NCI-H1694 (cell line): ENCODE measurements at regions not wholly inside any gene's neighbourhood (a gene's known extent, or its start where the extent isn't known, plus 50 kb on each side); places are given as distances from the start of the nearest gene placed in this dataset.

ENCODE experiments used
- DNase-seq: peaks from one replicate; lab custom pipeline; 2025; lab: John Stamatoyannopoulos, UW

DNA sequence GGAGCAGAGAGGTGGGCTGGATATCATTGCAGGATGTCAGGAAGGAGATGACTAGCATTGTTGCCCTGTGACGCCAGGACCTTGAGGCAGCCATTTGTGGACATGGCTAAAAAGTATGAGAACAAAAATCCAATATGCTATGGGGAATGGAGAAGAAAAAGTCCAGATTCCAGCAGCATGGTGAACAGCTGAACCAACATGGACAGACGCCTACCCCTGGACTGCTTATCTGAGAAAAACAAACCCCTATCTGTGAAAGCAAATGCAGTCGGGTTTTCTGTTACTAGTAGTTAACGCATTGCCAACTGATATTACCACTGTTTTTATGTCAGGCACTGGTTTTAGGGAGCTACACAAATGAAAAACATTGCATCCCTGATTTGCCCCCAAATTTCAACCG is 251.2 kb upstream of the RORA start:
- DNase-seq: no peak

DNA sequence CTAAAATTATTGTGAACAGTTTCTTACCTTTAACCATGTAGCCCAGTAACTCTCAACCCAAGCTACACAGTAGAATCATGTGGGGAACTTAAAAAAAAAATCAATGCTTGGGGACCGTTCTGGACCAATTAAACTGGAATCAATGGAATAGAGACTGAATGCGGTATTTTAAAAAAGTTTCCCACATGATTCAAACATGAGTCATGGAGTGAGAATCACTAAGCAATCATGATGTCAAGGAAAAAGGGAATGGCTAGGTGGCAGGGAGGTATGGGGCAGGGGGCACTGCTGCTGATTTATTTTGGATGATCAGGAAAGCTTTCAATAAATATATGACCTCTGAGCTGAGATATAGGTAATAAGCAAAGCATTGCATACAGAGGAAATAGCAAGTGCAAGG is 250.5 kb upstream of the RORA start:
- DNase-seq: no peak

DNA sequence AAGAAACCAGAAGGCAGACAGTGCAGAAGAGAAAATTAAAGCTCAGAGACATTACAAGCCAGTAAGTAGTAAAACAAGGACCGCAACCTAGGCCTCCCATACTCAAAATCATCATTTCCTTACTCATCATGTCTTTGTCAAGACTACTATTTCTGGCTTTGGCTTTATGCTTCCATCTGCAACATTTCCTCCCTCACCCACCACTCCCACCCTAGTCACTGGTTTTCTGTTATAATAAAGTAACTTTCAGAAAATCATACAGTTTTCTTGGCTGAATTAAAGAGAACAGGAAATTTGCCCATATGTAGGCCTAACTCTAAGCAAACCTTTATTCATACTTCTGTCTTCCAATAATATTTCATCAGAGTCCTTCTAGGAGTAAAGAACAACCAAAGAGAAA is 247.6 kb upstream of the RORA start:
- DNase-seq: no peak

DNA sequence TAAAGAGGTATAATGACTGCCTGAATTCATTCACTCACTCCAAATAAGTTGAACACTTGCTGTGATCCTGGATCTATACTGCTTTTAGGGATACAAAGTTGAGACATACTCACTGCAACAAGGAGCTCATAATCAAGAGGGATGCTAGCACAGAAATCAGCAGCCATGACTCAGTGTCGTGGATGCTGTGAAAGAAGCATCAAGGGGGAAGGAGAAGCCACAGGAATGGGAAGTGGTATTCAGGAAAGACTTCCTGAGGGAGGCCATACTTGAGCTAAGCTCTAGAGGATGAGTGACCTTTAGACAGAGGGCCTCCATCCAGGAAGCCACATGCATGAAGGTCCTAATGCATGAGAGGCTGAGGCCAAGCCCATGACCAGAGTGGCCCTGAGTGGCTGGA is 245.7 kb upstream of the RORA start:
- DNase-seq: no peak

DNA sequence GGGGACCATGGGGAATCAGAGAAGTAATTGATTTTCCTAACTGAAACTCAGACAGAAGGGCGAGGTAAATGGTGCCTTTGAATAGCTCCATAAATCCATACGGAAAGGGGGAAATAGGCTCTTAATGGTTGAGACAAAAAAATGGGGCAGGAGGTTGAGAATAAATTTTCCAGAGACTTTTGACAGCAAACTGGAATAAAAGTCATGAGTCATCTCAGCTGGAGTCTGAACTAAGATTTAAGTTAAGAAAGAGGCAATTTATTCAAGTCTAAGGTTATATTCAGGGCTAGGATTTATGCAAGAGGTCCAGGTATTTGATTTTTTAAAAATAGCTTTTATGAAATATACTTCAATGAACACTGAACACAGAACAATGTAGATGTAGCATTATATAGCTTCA is 238.7 kb upstream of the RORA start:
- DNase-seq: no peak

DNA sequence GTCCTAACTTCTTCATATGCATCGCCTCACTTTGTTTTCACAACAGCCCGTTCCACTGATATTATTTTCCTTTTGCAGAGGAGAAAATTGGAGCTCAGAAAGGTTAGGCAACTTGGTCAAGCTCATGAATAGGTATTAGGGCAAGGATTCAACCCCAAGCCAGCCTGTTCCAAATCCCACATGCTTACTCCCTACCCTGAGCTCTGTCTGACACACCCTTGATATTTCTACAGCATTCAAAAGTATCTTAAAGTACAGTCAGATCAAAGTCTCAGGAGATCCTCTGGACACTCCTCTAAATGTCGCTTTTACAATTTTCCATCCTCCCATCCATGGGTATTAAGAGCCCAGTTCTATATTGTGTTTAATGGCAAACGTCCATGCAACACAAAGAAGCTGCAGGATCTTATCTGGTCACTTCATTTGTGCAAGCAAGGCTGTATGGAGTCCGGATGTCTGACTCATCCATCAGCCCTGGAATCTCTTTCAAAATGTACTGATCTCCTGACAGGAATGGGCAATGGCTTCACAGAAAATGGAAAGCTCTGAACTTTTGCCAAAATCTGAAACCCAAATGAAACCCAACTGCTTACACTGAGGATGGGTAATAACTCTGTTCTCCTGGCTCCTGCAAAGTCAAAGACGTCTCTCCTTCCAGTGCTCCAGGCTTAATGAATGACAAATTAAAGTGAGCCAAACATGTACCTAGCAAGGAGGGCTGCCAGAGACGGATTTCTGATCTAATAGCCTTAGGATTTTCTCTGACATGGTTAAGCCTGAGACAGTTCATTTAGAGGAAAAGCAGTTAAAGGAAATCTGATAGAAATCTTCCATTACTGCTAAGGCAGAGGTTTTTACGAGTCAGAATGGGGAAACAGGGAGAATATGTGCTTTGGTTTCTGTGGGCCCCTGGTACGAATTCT is 230.9 kb upstream of the RORA start:
- no peak for DNase-seq

DNA sequence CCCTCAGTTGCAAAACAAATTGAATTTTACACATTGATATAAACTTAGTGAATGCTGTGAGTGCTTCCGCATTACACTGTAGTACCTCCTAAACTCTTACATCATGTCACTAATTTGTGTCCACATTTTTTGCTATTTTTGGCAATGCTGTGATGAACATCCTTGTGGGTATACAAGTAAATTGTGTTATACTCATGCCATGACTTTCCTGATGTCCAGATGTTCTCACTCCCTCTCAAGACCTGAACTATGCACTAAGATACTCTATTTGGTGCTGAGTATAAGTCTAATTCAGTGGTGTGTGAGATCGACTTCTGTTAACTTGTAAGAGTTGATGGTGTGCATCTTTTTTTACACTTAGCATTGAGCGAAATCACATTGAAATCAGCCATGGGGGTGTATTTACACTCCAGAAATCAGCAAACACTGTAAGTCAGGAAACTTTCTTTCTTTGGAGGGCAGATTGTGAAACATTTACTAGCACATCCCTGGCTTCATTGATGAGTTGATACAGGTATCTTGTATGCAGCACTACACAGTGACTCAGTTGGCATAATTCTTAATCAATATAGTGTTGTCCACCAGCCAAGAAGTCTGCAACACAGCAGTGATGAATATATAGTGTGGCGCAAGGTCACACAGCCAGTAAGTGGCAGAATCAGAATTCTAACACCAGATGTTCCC is 228.1 kb upstream of the RORA start:
- DNase-seq: no peak

DNA sequence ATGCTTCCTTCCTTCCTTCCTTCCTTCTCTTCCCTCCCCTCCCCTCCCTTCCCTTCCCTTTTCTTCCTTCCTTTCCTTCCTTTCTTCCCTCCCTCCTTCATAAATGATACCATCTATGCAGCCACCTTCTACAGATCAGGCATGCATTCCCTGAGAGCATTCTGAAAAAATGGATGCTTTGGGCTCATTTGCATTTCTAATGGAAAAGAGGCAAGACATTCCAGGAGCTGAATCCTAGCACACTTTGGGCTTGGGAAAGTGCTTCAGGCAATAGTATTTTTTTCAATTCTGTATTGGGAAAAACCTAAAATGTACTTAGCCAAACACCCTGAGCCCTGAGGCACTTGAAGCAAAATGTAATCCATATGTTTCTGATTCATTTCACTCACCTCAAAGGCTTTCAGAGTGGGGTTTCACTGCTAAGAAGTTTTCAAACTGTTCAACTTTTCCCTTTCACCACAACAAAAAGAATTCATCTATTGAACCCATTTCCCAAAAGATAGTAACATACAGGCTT is 220.1 kb upstream of the RORA start:
- no peak for DNase-seq

DNA sequence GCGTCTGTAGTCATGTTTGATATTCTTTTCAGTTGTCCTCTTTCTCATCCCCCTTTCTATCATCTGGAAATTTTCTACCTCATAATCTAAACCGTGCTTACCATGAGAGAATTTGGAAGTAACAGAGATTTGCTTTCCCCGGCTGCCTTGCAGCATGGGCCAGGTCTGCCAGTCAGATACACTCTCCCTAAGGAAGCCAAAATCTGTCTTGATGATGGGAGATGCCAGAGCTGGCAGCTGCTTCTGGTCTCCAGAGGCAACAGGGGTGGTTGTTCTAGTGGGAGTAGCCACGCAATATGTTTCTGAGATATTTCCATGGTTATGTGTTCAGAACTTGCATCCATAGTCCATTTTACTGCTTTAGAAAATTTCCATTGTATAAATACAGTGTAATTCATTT is 218.9 kb upstream of the RORA start:
- DNase-seq: no peak

DNA sequence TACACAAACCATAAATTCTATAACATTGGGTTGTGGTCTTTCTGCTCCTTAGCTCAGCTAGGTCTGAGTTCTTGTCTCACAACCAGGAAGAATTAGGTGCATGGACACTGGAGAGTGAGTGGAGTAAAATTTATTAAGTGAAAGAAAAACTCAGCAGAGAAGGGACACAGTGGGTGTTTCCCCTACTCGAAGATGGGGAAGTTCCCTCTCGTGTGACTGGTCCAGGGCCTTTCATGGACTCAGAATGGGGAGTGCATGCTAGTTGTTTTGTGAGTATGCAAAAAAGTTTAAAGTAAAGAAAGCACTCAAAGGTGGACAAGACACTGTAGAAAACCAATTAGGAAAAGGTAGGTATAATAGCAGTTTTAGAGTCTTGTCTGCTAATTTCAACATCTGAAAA is 215.5 kb upstream of the RORA start:
- no peak for DNase-seq

DNA sequence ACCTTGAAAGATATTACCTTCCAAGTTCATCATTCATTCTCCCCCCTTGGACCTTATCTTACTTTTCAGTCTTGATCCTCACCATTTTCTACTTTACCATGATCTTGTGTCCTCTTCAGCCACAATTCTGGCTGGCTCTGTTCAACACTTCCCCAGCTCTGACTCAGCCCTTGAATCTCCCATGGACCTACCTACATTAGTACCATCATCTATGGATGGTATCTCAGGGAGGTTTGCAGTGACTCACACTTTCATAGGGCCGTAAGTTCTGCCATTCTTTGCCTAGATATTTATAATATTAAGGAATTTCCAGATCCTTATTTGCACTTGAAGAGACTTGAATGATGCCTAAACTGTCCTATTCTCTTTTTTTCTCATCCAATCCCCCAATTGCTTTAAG is 213.7 kb upstream of the RORA start:
- no peak for DNase-seq

DNA sequence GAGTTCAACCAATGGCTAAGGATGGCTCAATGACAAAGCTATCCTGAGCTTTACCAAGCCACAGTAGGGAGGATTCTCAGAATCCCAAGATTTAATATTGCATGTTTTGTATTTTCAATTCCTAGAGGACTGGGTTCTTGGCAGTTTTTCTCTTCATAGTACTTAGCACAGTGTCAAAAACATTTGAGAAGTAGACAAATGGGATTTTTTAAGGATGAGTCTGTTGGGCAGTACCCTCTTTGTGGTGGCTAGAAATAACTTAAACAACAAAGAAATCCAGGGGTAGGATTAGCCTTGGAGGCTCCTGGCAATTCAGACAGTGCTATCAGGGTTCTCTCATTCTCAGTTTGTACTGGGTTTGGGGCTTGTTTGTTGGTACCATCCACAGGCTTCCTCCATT is 212.8 kb upstream of the RORA start:
- no peak for DNase-seq

DNA sequence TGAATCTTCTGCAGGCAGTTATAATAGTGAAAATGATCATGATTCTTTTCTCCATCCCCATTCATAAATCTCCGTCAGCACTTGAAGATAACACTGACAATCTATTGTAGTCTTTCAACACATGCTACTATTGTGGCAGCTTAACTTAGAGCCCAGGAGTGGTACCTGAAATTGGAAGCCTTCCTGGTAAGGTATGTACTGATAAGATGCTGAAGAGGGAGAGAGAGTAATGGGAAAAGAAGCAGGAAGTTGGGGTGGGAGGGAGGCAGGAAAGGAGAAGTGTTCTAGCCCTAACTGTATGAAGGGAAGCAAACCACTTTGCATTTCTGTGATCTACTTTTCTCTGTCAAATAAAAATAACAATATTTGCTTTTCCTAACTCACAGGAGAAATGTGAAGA is 197.4 kb upstream of the RORA start:
- no peak for DNase-seq

DNA sequence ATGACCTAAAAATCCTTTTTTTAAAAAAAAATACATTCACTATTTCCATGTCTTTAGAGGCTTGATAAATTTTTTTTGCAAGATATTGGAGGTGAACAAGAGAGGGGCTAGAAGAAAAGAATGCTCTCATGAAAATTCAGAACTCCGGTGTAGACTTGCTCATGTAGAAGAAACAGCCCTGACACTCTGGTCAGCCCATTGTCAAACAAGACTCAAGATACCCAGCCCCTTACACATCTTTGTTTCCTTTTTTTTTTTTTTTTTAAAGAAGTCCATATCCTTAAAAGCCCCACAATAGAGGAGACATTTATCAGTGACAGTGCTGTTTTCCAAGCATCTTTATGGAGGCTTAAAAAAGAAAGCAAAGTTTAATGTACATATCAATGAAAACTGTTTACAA is 196.8 kb upstream of the RORA start:
- no peak for DNase-seq

DNA sequence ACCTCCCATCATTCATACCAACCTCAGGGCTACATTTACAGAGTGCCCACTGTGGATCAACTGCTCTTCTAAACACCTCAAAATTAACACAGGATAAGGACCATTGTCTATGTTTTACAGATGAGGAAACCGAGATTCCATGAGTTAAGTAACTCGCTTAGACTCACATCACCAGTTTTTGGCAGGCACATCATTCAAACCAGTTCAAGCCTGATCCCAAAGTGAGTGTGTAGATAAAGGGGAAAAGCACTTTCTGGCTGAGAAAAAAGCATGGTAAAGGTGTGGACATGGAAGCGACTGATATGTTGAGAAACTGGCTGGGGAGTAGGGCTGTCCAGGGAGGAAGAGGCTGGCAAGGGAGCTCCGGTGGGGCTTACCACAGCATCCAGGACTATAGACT is 193.7 kb upstream of the RORA start:
- DNase-seq: no peak

DNA sequence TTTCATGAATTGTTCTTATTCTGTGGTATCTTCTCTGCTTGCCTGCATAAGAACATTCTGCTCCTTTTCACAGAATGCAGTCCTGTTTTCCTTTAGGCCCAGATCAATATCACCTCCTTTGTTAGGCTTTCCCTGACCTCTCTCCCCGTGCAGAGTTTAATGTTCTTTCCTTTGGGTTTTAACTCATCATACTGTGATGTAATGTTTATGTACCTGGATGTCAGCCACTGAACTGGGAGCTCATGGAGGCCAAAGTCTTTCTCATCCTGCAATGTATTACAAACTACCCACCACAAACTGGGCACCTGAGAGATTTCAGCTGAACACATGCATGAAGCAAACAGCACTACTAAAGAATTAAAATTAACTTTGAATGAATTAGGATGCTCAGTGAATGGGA is 192.8 kb upstream of the RORA start:
- no peak for DNase-seq

DNA sequence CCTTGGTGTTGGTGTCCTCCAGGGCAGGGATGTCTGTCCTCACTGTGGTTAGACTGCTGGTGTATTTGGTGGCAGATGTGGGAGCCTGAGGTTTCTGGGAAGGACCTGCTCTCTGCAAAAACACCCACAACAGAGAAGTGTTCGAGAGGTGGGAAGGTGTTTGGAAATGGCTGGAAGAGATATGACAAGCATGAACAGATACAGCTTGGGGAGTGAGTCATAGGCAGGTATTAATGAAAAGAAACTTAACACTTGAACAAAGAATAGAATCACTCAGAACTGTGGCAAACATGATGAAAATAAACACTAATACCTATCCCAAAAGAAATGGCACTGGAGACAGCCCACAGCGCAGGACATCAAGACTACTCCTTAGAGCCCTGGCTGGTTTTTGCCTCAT is 192.4 kb upstream of the RORA start:
- DNase-seq: no peak

DNA sequence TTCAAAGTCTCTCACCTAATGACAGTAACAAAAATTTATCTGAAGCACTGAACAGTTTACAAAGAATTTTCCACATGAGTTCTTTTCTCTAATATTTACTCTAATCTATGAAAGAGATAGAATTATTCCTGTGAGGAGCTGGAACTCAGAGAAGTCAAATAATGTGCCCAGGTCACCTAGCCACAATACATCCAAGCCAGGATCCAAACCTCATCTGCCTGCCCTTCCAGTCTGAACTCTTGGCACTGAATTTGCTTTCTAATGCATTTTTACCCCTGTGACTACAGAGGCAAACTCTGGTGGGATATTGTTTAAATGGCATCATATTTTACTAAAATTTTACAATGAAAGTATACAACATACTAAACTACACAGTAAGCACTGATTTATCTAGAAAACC is 191.4 kb upstream of the RORA start:
- no peak for DNase-seq

DNA sequence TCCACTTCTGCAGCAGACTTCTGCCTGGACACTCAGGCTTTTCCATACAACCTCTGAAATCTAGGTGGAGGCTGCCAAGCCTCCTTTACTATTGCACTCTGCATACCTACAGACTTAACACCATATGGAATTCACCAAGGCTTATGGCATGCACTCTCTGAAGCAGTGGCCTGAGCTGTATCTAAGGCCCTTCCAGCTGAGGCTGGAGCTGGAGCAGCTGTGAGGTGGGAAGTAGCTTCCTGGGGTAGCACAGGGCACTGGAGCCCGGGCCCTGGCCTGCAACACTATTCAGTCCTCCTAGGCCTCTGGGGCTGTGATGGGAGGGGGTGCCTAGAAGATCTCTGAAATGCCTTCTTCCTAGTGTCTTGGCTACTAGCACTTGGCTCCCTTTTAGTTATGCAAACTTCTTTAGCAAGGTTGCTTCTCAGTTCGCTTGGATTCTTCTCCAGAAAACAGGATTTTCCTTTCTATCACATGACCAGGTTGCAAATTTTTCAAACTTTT is 186.6 kb upstream of the RORA start:
- DNase-seq: no peak

DNA sequence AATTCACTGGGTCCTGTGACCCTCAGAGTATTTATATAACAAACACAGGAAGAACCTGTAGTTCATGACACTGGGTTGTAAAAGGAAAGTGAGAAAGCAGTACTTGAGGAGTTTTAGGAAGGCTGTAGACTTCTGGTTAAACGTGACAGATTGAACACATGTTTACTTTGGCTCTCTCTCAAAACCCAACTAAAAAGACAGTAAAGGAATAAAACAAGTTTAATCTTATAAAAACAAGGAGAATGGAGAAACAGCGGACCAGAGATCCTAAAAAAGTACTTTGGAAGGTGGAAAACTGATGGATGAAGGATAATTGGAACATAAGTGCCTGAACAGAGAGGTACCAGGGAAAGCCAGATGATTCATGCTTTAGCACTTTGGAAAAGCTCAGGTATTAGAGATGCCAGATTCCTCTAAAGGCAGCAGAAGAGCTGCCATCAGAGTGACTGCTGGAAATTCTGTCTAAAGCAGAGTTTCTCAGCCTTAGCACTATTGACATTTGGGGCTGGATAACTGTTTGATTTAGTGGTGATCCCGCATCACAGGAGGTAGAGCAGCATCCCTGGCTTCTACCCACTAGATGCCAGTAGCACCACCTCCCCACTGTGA is 182.9 kb upstream of the RORA start:
- peak; percentile 3 for DNase-seq

DNA sequence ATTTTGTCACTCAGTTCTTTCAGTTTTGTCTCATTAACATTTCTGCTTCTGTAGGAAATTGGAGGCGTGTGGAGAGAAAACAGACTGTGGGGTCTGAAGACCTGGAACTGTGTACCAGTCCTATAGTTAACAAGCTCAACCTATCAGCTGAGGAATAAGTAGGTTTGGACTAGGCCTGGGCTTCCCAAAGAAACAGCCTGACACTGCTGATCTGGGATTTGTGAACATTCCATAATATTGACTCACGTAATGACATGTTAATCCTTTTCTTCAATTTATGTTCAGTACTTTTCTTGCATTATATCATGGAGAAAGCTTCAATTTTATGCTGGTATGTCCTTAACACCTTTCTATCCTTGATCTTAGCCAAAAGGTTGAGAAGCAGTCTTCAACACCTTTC is 181.6 kb upstream of the RORA start:
- no peak for DNase-seq

DNA sequence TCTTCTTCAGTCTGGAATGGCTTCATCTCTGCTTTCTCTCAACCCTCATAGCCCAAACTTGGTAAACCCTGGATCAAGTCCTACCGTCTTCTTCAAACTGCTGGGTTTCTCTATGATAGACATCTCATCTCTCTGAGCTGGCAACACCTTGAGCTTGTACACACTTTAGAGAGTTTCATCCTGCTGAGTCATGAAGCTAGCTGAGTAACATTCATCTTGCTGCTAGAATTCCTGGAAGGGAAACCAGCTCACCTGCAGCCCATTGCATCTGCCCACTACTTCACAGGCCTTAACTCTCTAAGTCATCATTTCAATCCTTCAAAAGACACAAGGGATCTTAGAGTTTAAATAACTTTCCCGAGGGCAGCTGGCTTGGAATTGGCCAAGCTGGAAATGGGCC is 175.5 kb upstream of the RORA start:
- no peak for DNase-seq

DNA sequence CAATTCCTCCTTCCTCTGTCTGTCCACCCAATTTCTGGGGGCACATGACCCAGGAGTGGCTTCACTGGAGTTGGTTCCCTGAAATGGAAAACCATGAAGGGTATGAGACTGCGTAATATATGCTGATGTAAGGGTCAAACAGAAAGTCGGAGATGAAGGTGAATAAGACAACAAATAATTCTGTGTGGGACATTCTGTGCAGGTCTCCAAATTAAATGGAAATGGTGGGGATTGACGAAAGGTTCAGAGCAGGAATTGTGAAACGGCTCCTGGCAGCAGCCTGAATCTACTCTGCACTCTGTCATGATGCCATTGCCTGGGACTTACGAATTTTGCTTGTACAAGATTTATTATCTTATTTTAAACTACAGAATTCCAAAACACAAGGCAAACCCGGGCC is 174.8 kb upstream of the RORA start:
- DNase-seq: no peak
